ENCODE measurements at regions not wholly inside any gene's neighbourhood (a gene's known extent, or its start where the extent isn't known, plus 50 kb on each side); places are given as distances from the start of the nearest gene placed in this dataset.
"Not testable (repeated sequence)": the region's sequence is repeated elsewhere in the genome, so short reads cannot be mapped to it uniquely, and the experiment has no call there.

DNA sequence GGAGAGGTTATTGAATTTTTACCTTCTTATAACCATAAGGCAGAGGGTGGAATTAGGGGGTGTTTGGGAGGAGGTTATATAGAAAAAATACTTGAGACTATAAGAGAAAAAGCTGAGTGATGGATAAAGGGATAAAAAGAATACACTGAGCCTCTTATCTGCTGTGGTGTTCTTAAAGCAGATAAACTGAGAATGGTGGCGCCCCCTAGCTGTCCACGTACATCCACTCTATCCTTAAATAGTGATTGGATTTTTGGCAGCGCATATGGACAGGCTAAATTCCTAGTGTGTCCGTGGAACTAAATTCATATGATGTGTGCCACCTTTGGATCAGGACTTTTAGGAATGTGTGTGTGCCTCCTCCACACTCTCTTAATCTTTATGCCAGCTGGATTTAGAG, 121.1 kb downstream of the OXSM start:
- TF ChIP-seq, protein P1, sequence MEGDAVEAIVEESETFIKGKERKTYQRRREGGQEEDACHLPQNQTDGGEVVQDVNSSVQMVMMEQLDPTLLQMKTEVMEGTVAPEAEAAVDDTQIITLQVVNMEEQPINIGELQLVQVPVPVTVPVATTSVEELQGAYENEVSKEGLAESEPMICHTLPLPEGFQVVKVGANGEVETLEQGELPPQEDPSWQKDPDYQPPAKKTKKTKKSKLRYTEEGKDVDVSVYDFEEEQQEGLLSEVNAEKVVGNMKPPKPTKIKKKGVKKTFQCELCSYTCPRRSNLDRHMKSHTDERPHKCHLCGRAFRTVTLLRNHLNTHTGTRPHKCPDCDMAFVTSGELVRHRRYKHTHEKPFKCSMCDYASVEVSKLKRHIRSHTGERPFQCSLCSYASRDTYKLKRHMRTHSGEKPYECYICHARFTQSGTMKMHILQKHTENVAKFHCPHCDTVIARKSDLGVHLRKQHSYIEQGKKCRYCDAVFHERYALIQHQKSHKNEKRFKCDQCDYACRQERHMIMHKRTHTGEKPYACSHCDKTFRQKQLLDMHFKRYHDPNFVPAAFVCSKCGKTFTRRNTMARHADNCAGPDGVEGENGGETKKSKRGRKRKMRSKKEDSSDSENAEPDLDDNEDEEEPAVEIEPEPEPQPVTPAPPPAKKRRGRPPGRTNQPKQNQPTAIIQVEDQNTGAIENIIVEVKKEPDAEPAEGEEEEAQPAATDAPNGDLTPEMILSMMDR (IDR thresholded peaks at IDR 0.05; ENCODE audit: insufficient read depth, low read length, poor library complexity, severe bottlenecking): peak; percentile 44
- no peak overlapping the region for H3K4me3 ChIP-seq (ENCODE audit: low read depth, low read length)
- H3K27me3 ChIP-seq (ENCODE audit: control insufficient read depth, insufficient read depth, low read length): no peaks in the 10 kb centered on the region
- H3K36me3 ChIP-seq (ENCODE audit: control insufficient read depth, insufficient read depth, low read length): no peaks in the 10 kb centered on the region
- DNase-seq (ENCODE audit: low read depth): no peak

- H3K27me3 ChIP-seq (ENCODE audit: control insufficient read depth, insufficient read depth, low read length): no peaks in the 10 kb centered on the region
- TF ChIP-seq, protein P1 (IDR thresholded peaks at IDR 0.05; ENCODE audit: insufficient read depth, low read length, poor library complexity, severe bottlenecking): no peak
- H3K4me3 ChIP-seq (ENCODE audit: low read depth, low read length): no peak overlapping the region
- no peak for DNase-seq (ENCODE audit: low read depth)
- no peaks in the 10 kb centered on the region for H3K36me3 ChIP-seq (ENCODE audit: control insufficient read depth, insufficient read depth, low read length)
Measured at GRCh38 chr3:25911525-25912295, 121.8 kb downstream of the OXSM start.

GRCh38 chr3:25913179-25913578, 123.3 kb downstream of the OXSM start:
- H3K36me3 ChIP-seq (ENCODE audit: control insufficient read depth, insufficient read depth, low read length): no peaks in the 10 kb centered on the region
- no peak for DNase-seq (ENCODE audit: low read depth)
- no peak overlapping the region for H3K4me3 ChIP-seq (ENCODE audit: low read depth, low read length)
- no peaks in the 10 kb centered on the region for H3K27me3 ChIP-seq (ENCODE audit: control insufficient read depth, insufficient read depth, low read length)
- TF ChIP-seq, protein P1 (IDR thresholded peaks at IDR 0.05; ENCODE audit: insufficient read depth, low read length, poor library complexity, severe bottlenecking): no peak

GRCh38 chr3:25915673-25916072, 125.8 kb downstream of the OXSM start:
- DNase-seq (ENCODE audit: low read depth): no peak
- Histone ChIP-seq H3K27me3 (ENCODE audit: control insufficient read depth, insufficient read depth, low read length) (no peaks in the 10 kb centered on the region), H3K36me3 (ENCODE audit: control insufficient read depth, insufficient read depth, low read length) (no peaks in the 10 kb centered on the region), H3K4me3 (ENCODE audit: low read depth, low read length) (no peak overlapping the region)
- TF ChIP-seq, protein P1 (IDR thresholded peaks at IDR 0.05; ENCODE audit: insufficient read depth, low read length, poor library complexity, severe bottlenecking): no peak

- DNase-seq (ENCODE audit: low read depth): no peak
- Histone ChIP-seq H3K27me3 (ENCODE audit: control insufficient read depth, insufficient read depth, low read length) (no peaks in the 10 kb centered on the region), H3K36me3 (ENCODE audit: control insufficient read depth, insufficient read depth, low read length) (no peaks in the 10 kb centered on the region), H3K4me3 (ENCODE audit: low read depth, low read length) (no peak overlapping the region)
- TF ChIP-seq, protein P1 (IDR thresholded peaks at IDR 0.05; ENCODE audit: insufficient read depth, low read length, poor library complexity, severe bottlenecking): no peak
Measured at GRCh38 chr3:25916321-25916720, 126.4 kb downstream of the OXSM start.

- H3K4me3 ChIP-seq (ENCODE audit: low read depth, low read length); H3K27me3 ChIP-seq (ENCODE audit: control insufficient read depth, insufficient read depth, low read length); DNase-seq (ENCODE audit: low read depth); H3K36me3 ChIP-seq (ENCODE audit: control insufficient read depth, insufficient read depth, low read length): not testable (repeated sequence)
Measured at GRCh38 chr3:25931967-25932366, 142.1 kb downstream of the OXSM start.
